HG03108 (cell line): ENCODE measurements at regions not wholly inside any gene's neighbourhood (a gene's known extent, or its start where the extent isn't known, plus 50 kb on each side); places are given as distances from the start of the nearest gene placed in this dataset.

Source experiments
- ATAC-seq: cut with Tn5 transposase; IDR thresholded peaks from one replicate; pipeline ENCODE4 v1.9.1; 2021; ENCODE audit warnings: moderate library complexity; ENCODE audit not compliant: unreplicated experiment

- no peak for ATAC-seq
Measured at GRCh38 chr13:105996391-105997025, 539.0 kb downstream of the EFNB2 start.

- ATAC-seq = no peak
Measured at GRCh38 chr13:105994340-105994739, 541.1 kb downstream of the EFNB2 start.

- no peak for ATAC-seq
Measured at GRCh38 chr13:105991622-105992277, 543.7 kb downstream of the EFNB2 start.

GRCh38 chr13:105991131-105991530 lies 544.3 kb downstream of the EFNB2 start:
- no peak for ATAC-seq

GRCh38 chr13:105990256-105990958 lies 545.1 kb downstream of the EFNB2 start:
- no peak for ATAC-seq

GRCh38 chr13:105984646-105985045 lies 550.8 kb downstream of the EFNB2 start:
- ATAC-seq = no peak

DNA sequence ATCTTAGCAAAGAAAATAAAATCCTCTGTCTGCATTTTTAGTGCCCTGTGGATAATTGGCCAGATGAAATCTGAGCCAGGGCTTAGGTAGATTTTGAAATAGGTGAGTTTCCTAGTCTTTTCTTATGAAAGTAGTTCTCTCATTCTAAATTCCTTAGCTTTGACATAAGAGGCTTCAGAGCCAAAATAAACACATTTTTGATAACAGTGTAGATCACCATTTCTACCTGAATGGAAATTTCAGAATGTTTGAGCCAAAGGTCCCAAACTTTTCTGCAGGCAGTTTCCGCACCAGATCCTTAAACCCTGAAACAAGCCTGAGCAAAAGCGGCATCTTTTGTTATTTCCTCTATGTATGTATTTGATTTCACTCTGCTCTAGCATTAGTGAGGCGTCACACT lies 551.2 kb downstream of the EFNB2 start:
- no peak for ATAC-seq

- no peak for ATAC-seq
Measured at GRCh38 chr13:105982219-105982930, 553.1 kb downstream of the EFNB2 start.

GRCh38 chr13:105979131-105980011 lies 556.1 kb downstream of the EFNB2 start:
- no peak for ATAC-seq

DNA sequence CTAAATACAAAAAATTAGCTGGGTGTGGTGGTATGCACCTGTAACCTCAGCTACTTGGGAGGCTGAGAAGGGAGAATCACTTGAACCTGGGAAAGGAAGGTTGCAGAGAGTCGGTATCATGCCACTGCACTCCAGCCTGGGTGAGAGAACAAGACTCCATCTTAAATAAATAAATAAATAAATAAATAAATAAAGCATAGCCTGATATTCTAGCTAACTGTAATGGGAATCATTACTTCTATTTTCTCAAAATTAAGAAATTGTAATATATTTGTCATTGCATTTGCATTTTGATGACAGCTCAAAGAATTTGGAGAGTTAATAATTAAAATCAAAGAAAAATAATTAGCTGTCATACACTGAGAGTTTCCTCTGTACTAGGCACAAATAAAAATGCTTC lies 561.1 kb downstream of the EFNB2 start:
- ATAC-seq = no peak

DNA sequence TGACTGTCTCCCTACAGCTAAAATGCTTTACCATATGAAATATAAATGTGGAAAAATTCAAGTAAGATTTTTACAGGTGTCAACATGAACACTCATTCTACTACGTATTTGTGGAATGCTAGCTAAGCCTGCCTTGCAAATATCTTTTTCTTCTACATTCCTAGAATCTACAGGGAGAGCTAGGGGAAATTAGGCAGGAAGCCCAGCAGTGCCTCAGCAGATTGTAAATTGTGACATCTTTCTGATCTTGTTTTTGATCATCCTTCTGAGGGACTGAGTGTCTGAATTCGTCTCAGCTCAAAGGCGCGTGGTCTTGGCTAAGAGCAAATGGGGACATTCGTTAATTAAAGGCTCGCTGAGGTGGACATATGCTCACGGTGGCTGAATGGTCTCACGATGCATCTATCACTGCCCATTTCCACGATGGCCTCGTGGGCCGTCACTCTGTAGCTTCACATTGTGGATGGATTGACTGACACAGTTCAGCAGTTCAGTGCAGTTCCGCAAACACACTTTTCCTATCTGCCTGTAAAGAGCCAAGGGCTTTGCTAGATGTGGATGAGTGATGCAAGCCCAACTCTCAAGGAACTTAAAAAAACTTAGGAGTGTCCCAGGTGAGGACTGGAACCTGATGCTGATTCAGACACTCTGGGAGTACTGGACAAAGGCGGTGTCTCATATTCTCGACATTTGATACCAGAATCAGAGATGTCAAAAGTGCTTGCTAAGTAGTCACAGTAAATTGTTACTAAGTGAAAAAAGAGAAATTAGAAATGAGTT lies 562.5 kb downstream of the EFNB2 start:
- ATAC-seq = no peak

DNA sequence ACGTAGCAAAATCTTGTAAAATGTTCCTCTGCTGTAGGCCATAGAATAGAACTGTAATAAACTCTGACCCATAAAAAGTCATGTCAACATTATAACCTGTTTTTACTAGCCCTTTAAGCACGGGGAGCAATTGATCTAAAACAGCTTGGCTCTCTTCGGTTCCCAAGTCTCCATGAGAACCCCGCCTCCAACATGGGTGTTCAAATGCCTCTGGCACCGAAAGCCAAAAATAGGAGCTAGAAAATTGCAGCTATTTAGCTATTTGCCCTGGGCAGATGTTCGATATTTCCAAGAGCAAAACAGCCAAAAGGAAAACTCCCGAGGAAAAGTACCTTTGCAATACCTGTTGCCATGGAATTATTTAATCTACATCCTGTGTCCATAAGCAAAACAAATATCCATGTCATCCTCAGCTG lies 563.1 kb downstream of the EFNB2 start:
- ATAC-seq = no peak

GRCh38 chr13:105971738-105972137 lies 563.7 kb downstream of the EFNB2 start:
- ATAC-seq = no peak

- ATAC-seq = no peak
Measured at GRCh38 chr13:105971312-105971711, 564.1 kb downstream of the EFNB2 start.

GRCh38 chr13:105969761-105970160 lies 565.7 kb downstream of the EFNB2 start:
- no peak for ATAC-seq

DNA sequence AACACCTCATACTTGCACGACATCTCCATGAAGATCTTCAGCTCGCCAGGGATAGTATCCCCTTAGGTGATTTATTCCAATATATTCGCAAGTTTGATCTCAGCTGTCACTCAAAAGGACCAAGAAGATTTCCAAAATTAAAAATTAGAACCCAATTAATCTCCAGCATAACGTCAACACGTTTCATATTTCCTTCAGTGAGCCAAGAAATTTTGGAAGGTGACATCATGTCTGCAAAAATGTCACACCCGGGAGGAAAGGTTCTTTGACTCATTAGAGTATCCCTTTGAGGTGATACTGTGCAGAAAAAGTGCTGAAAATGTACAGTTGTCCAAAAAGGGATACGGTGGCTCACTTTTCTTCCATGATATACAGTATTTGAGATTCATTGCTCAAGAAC lies 569.6 kb downstream of the EFNB2 start:
- ATAC-seq = no peak

- ATAC-seq = no peak
Measured at GRCh38 chr13:105962080-105962479, 573.4 kb downstream of the EFNB2 start.

- ATAC-seq = no peak
Measured at GRCh38 chr13:105961438-105961837, 574.0 kb downstream of the EFNB2 start.

DNA sequence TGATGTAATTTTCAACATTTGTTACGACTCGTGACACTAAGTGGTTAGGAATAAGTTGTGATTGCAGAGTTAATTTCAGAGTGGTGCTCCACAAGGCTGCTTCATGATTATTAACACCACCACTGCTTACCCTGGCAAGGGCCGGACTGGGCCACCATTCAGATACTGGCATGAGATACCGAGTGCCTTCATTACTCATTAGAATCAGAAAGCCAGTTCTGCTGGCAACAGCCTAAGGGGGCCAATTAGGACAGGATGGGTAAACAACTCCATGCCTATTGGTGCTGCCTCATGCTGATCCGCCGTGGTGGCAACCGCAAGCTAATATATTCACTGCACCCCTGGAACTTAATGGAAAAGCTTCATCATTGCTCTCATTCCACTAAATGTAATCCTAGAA lies 575.1 kb downstream of the EFNB2 start:
- no peak for ATAC-seq

GRCh38 chr13:105959876-105960275 lies 575.6 kb downstream of the EFNB2 start:
- no peak for ATAC-seq
